C4-2B (cell line): ENCODE measurements at regions not wholly inside any gene's neighbourhood (a gene's known extent, or its start where the extent isn't known, plus 50 kb on each side); places are given as distances from the start of the nearest gene placed in this dataset.

ENCODE experiments used
- CTCF ChIP-seq: fragments of 450-650 bp; conservative IDR thresholded peaks from 2 replicates; pipeline ENCODE4 v1.5.1; 2017; ENCODE audit warnings: mild to moderate bottlenecking
- ZFX ChIP-seq: fragments of 450-650 bp; IDR thresholded peaks from 2 replicates; pipeline ENCODE4 v1.6.1; 2017

DNA sequence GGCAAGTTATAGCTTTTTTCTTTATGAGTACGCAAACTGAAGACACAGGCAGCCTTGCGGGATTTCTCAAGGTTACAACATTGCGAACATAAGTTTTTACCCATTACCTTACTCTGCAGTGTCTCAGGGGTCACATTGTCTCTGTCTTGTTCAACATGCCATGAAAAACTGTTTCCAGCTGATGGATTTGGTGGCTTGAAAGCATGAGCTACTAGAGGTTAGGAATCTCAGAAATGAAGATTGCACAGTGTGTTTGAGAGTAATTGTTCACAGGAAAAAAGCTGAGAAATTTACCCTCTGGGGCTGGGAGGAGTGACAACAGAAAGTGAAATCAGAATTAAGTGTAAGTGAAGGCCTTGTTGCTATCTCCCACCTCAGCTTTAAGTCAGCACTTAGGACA is 568.6 kb downstream of the TAFA4 start:
- TF ChIP-seq CTCF (no peak), ZFX (no peak)
